ENCODE measurements at regions not wholly inside any gene's neighbourhood (a gene's known extent, or its start where the extent isn't known, plus 50 kb on each side); places are given as distances from the start of the nearest gene placed in this dataset.

GRCh38 chr4:137688651-137689050 is 156.4 kb upstream of the PCDH18 start:
- in situ Hi-C loops (cut with MboI; ENCODE audit: low sequenced_read_pairs), result no loop called here

GRCh38 chr4:137685357-137685756 is 153.1 kb upstream of the PCDH18 start:
- in situ Hi-C loops (cut with MboI; ENCODE audit: low sequenced_read_pairs), result no loop called here

- in situ Hi-C loops (cut with MboI; ENCODE audit: low sequenced_read_pairs), result no loop called here
Measured at GRCh38 chr4:137681081-137681480, 148.8 kb upstream of the PCDH18 start.

GRCh38 chr4:137678796-137679195 is 146.5 kb upstream of the PCDH18 start:
- in situ Hi-C loops (cut with MboI; ENCODE audit: low sequenced_read_pairs), result no loop called here

- in situ Hi-C loops (cut with MboI; ENCODE audit: low sequenced_read_pairs), result no loop called here
Measured at GRCh38 chr4:137677863-137678262, 145.6 kb upstream of the PCDH18 start.

GRCh38 chr4:137676357-137676998 is 144.2 kb upstream of the PCDH18 start:
- in situ Hi-C loops (cut with MboI; ENCODE audit: low sequenced_read_pairs), result no loop called here

- in situ Hi-C loops (cut with MboI; ENCODE audit: low sequenced_read_pairs), result no loop called here
Measured at GRCh38 chr4:137674066-137674465, 141.8 kb upstream of the PCDH18 start.

GRCh38 chr4:137668885-137669545 is 136.7 kb upstream of the PCDH18 start:
- in situ Hi-C loops (cut with MboI; ENCODE audit: low sequenced_read_pairs), result no loop called here

GRCh38 chr4:137664416-137664815 is 132.1 kb upstream of the PCDH18 start:
- in situ Hi-C loops (cut with MboI; ENCODE audit: low sequenced_read_pairs), result no loop called here

GRCh38 chr4:137664046-137664387 is 131.7 kb upstream of the PCDH18 start:
- in situ Hi-C loops (cut with MboI; ENCODE audit: low sequenced_read_pairs), result no loop called here

- in situ Hi-C loops (cut with MboI; ENCODE audit: low sequenced_read_pairs), result no loop called here
Measured at GRCh38 chr4:137663251-137664045, 131.2 kb upstream of the PCDH18 start.

GRCh38 chr4:137661693-137662092 is 129.4 kb upstream of the PCDH18 start:
- in situ Hi-C loops (cut with MboI; ENCODE audit: low sequenced_read_pairs), result no loop called here

GRCh38 chr4:137660211-137660610 is 127.9 kb upstream of the PCDH18 start:
- in situ Hi-C loops (cut with MboI; ENCODE audit: low sequenced_read_pairs), result no loop called here

- in situ Hi-C loops (cut with MboI; ENCODE audit: low sequenced_read_pairs), result no loop called here
Measured at GRCh38 chr4:137659431-137659830, 127.1 kb upstream of the PCDH18 start.

- in situ Hi-C loops (cut with MboI; ENCODE audit: low sequenced_read_pairs), result no loop called here
Measured at GRCh38 chr4:137656661-137657060, 124.4 kb upstream of the PCDH18 start.

- in situ Hi-C loops (cut with MboI; ENCODE audit: low sequenced_read_pairs), result no loop called here
Measured at GRCh38 chr4:137655302-137655701, 123.0 kb upstream of the PCDH18 start.

- in situ Hi-C loops (cut with MboI; ENCODE audit: low sequenced_read_pairs), result no loop called here
Measured at GRCh38 chr4:137651128-137651527, 118.8 kb upstream of the PCDH18 start.

- in situ Hi-C loops (cut with MboI; ENCODE audit: low sequenced_read_pairs), result no loop called here
Measured at GRCh38 chr4:137649711-137650450, 117.6 kb upstream of the PCDH18 start.

GRCh38 chr4:137648531-137648930 is 116.2 kb upstream of the PCDH18 start:
- in situ Hi-C loops (cut with MboI; ENCODE audit: low sequenced_read_pairs), result no loop called here

GRCh38 chr4:137647375-137647774 is 115.1 kb upstream of the PCDH18 start:
- in situ Hi-C loops (cut with MboI; ENCODE audit: low sequenced_read_pairs), result no loop called here

GRCh38 chr4:137644201-137644600 is 111.9 kb upstream of the PCDH18 start:
- in situ Hi-C loops (cut with MboI; ENCODE audit: low sequenced_read_pairs), result no loop called here

Data from HL-60/S4 treated with retinoic acid at 250 ng/mL for 4 days and 3 days (cell line).